ENCODE measurements at regions not wholly inside any gene's neighbourhood (a gene's known extent, or its start where the extent isn't known, plus 50 kb on each side); places are given as distances from the start of the nearest gene placed in this dataset.
"Not testable (repeated sequence)": the region's sequence is repeated elsewhere in the genome, so short reads cannot be mapped to it uniquely, and the experiment has no call there.

DNA sequence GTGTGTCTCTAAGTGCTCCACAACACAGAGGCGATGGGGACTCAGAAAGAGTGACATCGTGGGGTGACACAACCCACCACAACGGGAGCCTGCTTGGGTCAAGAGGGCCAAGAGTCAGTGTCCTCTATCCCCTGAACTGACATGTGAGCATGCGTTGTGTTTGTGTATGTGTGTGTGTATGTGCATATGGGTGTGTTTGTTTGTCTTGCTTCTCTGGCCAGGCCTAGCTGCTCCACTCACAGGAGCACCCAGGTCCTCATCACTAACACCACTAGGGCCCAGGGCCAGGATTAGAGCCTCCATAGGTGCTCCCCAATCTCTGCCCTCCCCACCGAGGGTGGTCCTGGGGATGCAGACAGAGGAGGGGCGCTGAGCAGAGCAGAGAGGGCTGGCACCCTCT, 115.0 kb upstream of the CTSV start:
- no peak for TF ChIP-seq CTCF (IDR thresholded peaks at IDR 0.05; ENCODE audit: extremely low read depth, missing control alignments)

GRCh38 chr9:97153160-97153559, 114.2 kb upstream of the CTSV start:
- DNase-seq (ENCODE audit: low spot score), result not testable (repeated sequence)

More for the DNA sequence above, 115.0 kb upstream of the CTSV start:
- DNase-seq (ENCODE audit: low spot score), result no peak

- not testable (repeated sequence) for DNase-seq (ENCODE audit: low spot score)
Observed at GRCh38 chr9:97150471-97150870, 111.5 kb upstream of the CTSV start.

GRCh38 chr9:97148428-97148827, 109.5 kb upstream of the CTSV start:
- not testable (repeated sequence) for DNase-seq (ENCODE audit: low spot score)

GRCh38 chr9:97145680-97146079, 106.7 kb upstream of the CTSV start:
- not testable (repeated sequence) for DNase-seq (ENCODE audit: low spot score)

DNA sequence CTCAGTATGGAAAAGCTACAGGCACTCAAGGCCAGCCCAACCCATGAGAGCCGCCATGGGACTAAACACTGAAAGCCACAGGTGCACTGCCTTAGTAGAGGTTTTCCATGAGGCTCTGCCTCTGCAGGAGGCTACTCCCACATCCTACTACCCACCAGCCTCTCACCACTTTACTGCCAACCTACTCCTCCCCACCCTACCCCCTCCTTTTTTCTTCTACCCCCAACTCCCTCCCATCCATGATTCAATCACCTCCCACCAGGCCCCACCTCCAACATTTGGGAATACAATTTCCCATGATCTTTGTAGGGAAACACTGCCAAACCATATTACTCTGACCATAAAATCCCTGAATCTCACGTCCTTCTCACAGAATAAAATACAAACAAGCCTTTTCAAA, 101.6 kb upstream of the CTSV start:
- DNase-seq (ENCODE audit: low spot score), result no peak
- TF ChIP-seq CTCF (IDR thresholded peaks at IDR 0.05; ENCODE audit: extremely low read depth, missing control alignments), result no peak

DNA sequence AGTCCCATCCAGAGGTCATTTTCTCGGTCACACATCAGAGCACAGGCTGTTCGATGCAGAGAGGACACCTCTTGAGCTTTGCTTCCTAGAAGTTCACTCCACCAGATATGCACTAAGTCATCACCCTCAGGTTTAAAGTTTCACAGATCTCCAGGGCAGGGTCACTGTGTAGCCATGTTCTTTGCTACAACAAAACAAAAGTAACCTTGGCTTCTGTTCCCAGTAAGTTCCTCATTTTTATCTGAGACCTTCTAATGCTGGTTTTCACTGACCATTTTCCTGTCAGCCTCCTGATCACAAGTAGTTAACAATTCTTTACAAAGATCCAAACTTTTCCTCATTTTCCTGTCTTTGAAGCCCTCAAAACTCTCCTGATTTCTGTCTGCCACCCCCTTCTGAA, 97.5 kb upstream of the CTSV start:
- no peak for TF ChIP-seq CTCF (IDR thresholded peaks at IDR 0.05; ENCODE audit: extremely low read depth, missing control alignments)
- no peak for DNase-seq (ENCODE audit: low spot score)

GRCh38 chr9:97133966-97134365, 95.0 kb upstream of the CTSV start:
- DNase-seq (ENCODE audit: low spot score), result not testable (repeated sequence)

DNA sequence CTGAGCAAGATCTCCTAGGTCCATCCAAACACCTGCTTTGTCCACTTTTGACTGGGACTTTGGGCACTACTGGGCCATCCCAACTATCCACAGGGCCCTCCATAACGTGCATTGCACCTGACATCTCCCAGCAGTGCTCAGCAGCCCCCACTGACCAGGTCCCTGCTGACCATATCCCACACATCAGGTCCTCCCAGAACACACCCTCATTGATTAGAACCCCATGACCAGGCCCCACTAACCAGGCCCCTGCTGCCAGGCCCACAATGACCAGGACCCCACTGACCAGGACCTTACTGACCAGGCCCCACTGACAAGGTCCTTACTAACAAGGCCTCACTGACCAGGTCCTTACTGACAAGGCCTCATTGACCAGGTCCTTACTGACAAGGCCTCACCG, 93.9 kb upstream of the CTSV start:
- TF ChIP-seq CTCF (IDR thresholded peaks at IDR 0.05; ENCODE audit: extremely low read depth, missing control alignments), result no peak

DNA sequence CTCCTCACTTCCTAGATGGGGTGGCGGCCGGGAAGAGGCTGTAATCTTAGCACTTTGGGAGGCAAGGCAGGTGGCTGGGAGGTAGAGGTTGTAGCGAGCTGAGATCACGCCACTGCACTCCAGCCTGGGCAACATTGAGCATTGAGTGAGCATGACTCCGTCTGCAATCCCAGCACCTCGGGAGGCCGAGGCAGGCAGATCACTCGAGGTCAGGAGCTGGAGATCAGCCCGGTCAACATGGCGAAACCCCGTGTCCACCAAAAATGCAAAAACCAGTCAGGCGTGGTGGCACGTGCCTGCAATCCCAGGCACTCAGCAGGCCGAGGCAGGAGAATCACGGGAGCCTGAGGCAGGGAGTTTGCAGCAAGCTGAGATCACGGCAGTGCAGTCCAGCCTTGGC, 91.9 kb upstream of the CTSV start:
- DNase-seq (ENCODE audit: low spot score), result not testable (repeated sequence)

More for the DNA sequence above, 93.9 kb upstream of the CTSV start:
- no peak for DNase-seq (ENCODE audit: low spot score)

GRCh38 chr9:97130387-97130786, 91.4 kb upstream of the CTSV start:
- not testable (repeated sequence) for DNase-seq (ENCODE audit: low spot score)

GRCh38 chr9:97128919-97129318, 90.0 kb upstream of the CTSV start:
- DNase-seq (ENCODE audit: low spot score), result no peak
- TF ChIP-seq CTCF (IDR thresholded peaks at IDR 0.05; ENCODE audit: extremely low read depth, missing control alignments), result no peak

Data from GM20000 (cell line).